ENCODE measurements at regions not wholly inside any gene's neighbourhood (a gene's known extent, or its start where the extent isn't known, plus 50 kb on each side); places are given as distances from the start of the nearest gene placed in this dataset.

GRCh38 chr16:5527817-5528216 lies 430.2 kb upstream of the EEF2KMT start:
- peaks cover 5% of the 10 kb centered on the region for H3K27me3 Mint-ChIP-seq
- H3K9me3 Mint-ChIP-seq = peaks cover 1% of the 10 kb centered on the region
- no peak overlapping the region for H3K4me3 Mint-ChIP-seq
- H3K27ac Mint-ChIP-seq = no peak overlapping the region
- no peaks in the 10 kb centered on the region for H3K36me3 Mint-ChIP-seq (ENCODE audit: low read depth)
- no peaks in the 10 kb centered on the region for H3K4me1 Mint-ChIP-seq
- ATAC-seq (replicated peaks) = no peak

- ATAC-seq (replicated peaks) = no peak
- no peaks in the 10 kb centered on the region for H3K36me3 Mint-ChIP-seq (ENCODE audit: low read depth)
- peaks cover 9% of the 10 kb centered on the region for H3K27me3 Mint-ChIP-seq
- H3K4me1 Mint-ChIP-seq = no peaks in the 10 kb centered on the region
- H3K4me3 Mint-ChIP-seq = no peak overlapping the region
- H3K27ac Mint-ChIP-seq = no peak overlapping the region
- no peaks in the 10 kb centered on the region for H3K9me3 Mint-ChIP-seq
Measured at GRCh38 chr16:5526826-5527225, 429.2 kb upstream of the EEF2KMT start.

GRCh38 chr16:5523829-5524228 lies 426.2 kb upstream of the EEF2KMT start:
- ATAC-seq (replicated peaks) = no peak
- Mint-ChIP-seq H3K36me3 (ENCODE audit: low read depth) (no peaks in the 10 kb centered on the region), H3K27ac (no peak overlapping the region), H3K27me3 (peaks cover 9% of the 10 kb centered on the region), H3K9me3 (peaks cover 6% of the 10 kb centered on the region), H3K4me3 (no peak overlapping the region), H3K4me1 (no peaks in the 10 kb centered on the region)

- Mint-ChIP-seq H3K27me3 (no peaks in the 10 kb centered on the region), H3K4me1 (no peaks in the 10 kb centered on the region), H3K9me3 (peaks cover 17% of the 10 kb centered on the region), H3K4me3 (no peak overlapping the region), H3K27ac (no peak overlapping the region), H3K36me3 (ENCODE audit: low read depth) (no peaks in the 10 kb centered on the region)
- ATAC-seq (replicated peaks) = no peak
Measured at GRCh38 chr16:5516115-5516514, 418.5 kb upstream of the EEF2KMT start.

GRCh38 chr16:5512014-5512413 lies 414.4 kb upstream of the EEF2KMT start:
- H3K4me3 Mint-ChIP-seq = no peak overlapping the region
- peaks cover 3% of the 10 kb centered on the region for H3K27me3 Mint-ChIP-seq
- no peaks in the 10 kb centered on the region for H3K36me3 Mint-ChIP-seq (ENCODE audit: low read depth)
- H3K9me3 Mint-ChIP-seq = peaks cover 11% of the 10 kb centered on the region
- no peaks in the 10 kb centered on the region for H3K4me1 Mint-ChIP-seq
- no peak for ATAC-seq (replicated peaks)
- H3K27ac Mint-ChIP-seq = no peak overlapping the region

- H3K36me3 Mint-ChIP-seq (ENCODE audit: low read depth) = no peaks in the 10 kb centered on the region
- H3K4me3 Mint-ChIP-seq = no peak overlapping the region
- no peaks in the 10 kb centered on the region for H3K4me1 Mint-ChIP-seq
- H3K27ac Mint-ChIP-seq = no peak overlapping the region
- peaks cover 10% of the 10 kb centered on the region for H3K27me3 Mint-ChIP-seq
- ATAC-seq (replicated peaks) = no peak
- peaks cover 6% of the 10 kb centered on the region for H3K9me3 Mint-ChIP-seq
Measured at GRCh38 chr16:5510819-5511370, 413.3 kb upstream of the EEF2KMT start.

- Mint-ChIP-seq H3K27ac (no peak overlapping the region), H3K36me3 (ENCODE audit: low read depth) (no peaks in the 10 kb centered on the region), H3K4me1 (no peaks in the 10 kb centered on the region), H3K4me3 (no peak overlapping the region), H3K27me3 (peaks cover 10% of the 10 kb centered on the region), H3K9me3 (peaks cover 6% of the 10 kb centered on the region)
- ATAC-seq (replicated peaks) = no peak
Measured at GRCh38 chr16:5509794-5510193, 412.2 kb upstream of the EEF2KMT start.

DNA sequence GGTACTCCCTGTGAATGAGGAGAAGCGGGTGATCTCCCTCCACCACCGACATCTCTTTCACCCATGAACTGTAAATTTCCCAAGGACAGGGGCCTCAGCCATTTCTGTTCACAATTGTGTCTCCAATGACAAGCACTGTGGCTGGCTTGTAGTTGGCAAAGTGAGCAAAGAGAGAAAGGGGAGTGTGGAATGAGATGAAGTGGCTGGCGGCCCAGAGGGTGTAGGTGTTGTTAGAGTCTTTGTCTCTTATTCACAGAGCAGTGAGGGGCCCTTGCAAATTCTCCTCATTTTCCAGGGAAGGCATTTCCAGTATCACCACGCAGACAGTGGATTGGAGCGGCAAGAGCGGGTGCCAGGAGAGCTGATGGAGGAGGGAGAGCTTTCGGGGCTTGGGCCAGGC lies 411.7 kb upstream of the EEF2KMT start:
- no peaks in the 10 kb centered on the region for H3K4me1 Mint-ChIP-seq

GRCh38 chr16:5508371-5508770 lies 410.8 kb upstream of the EEF2KMT start:
- peaks cover 10% of the 10 kb centered on the region for H3K27me3 Mint-ChIP-seq
- no peaks in the 10 kb centered on the region for H3K36me3 Mint-ChIP-seq (ENCODE audit: low read depth)
- no peak for ATAC-seq (replicated peaks)
- H3K27ac Mint-ChIP-seq = no peak overlapping the region
- H3K4me3 Mint-ChIP-seq = no peak overlapping the region
- H3K4me1 Mint-ChIP-seq = no peaks in the 10 kb centered on the region
- peaks cover 3% of the 10 kb centered on the region for H3K9me3 Mint-ChIP-seq

More for the DNA sequence above, 411.7 kb upstream of the EEF2KMT start:
- peaks cover 4% of the 10 kb centered on the region for H3K9me3 Mint-ChIP-seq
- no peak overlapping the region for H3K4me3 Mint-ChIP-seq
- peaks cover 10% of the 10 kb centered on the region for H3K27me3 Mint-ChIP-seq
- no peaks in the 10 kb centered on the region for H3K36me3 Mint-ChIP-seq (ENCODE audit: low read depth)
- no peak overlapping the region for H3K27ac Mint-ChIP-seq
- ATAC-seq (replicated peaks) = no peak

DNA sequence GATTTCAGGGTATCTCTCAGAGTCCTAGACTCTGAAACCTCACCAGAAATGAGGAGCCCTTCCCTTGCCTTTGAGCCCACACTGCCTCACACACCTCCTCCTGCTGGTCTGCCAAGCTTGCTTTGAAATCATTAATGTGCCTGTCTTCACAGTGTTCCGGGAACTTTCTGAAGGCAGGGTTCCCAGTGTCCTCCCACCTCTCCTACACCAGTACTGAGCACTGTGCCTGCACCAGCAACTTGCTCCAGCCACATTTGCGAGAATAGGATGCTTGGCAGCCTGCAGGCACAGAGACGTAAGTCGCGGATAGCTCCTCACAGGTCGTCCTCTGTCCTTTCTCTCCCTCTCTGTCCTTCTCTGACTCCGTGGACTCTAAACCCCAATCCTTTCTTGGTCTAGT lies 408.4 kb upstream of the EEF2KMT start:
- H3K27me3 Mint-ChIP-seq = peaks cover 10% of the 10 kb centered on the region

GRCh38 chr16:5505091-5505887 lies 407.7 kb upstream of the EEF2KMT start:
- H3K27me3 Mint-ChIP-seq = peaks cover 10% of the 10 kb centered on the region
- H3K36me3 Mint-ChIP-seq (ENCODE audit: low read depth) = no peaks in the 10 kb centered on the region
- H3K4me3 Mint-ChIP-seq = no peak overlapping the region
- no peak overlapping the region for H3K27ac Mint-ChIP-seq
- H3K4me1 Mint-ChIP-seq = no peaks in the 10 kb centered on the region
- no peaks in the 10 kb centered on the region for H3K9me3 Mint-ChIP-seq
- ATAC-seq (replicated peaks) = no peak

More for the DNA sequence above, 408.4 kb upstream of the EEF2KMT start:
- Mint-ChIP-seq H3K4me1 (no peaks in the 10 kb centered on the region), H3K4me3 (no peak overlapping the region), H3K9me3 (no peaks in the 10 kb centered on the region), H3K27ac (no peak overlapping the region), H3K36me3 (ENCODE audit: low read depth) (no peaks in the 10 kb centered on the region)
- ATAC-seq (replicated peaks) = no peak

- no peaks in the 10 kb centered on the region for H3K4me1 Mint-ChIP-seq
- no peaks in the 10 kb centered on the region for H3K36me3 Mint-ChIP-seq (ENCODE audit: low read depth)
- H3K4me3 Mint-ChIP-seq = no peak overlapping the region
- peaks cover 10% of the 10 kb centered on the region for H3K27me3 Mint-ChIP-seq
- H3K9me3 Mint-ChIP-seq = no peaks in the 10 kb centered on the region
- no peak for ATAC-seq (replicated peaks)
- no peak overlapping the region for H3K27ac Mint-ChIP-seq
Measured at GRCh38 chr16:5504064-5504781, 406.6 kb upstream of the EEF2KMT start.

DNA sequence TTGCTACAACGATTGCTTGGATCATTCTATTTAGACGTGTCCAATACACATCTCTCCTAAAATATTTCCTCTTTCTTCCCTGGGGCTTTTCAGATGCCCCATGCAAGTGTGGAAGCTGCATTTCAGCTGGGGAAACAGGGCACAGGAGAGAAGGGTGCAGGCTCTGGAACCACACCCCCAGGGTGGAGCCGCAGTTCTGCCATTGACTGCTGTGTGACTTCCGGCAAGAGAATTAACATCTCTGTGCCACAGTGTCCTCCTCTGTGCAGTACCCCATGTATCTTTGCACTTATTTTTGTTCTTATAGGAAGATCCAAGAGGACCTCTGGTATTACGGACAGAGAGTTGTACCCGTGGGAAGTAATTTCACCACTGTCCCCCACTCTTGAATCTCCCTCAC lies 405.3 kb upstream of the EEF2KMT start:
- Mint-ChIP-seq H3K27me3 (peaks cover 10% of the 10 kb centered on the region), H3K36me3 (ENCODE audit: low read depth) (no peaks in the 10 kb centered on the region), H3K4me1 (no peaks in the 10 kb centered on the region), H3K27ac (no peak overlapping the region), H3K4me3 (no peak overlapping the region), H3K9me3 (no peaks in the 10 kb centered on the region)
- no peak for ATAC-seq (replicated peaks)

- Mint-ChIP-seq H3K9me3 (no peaks in the 10 kb centered on the region), H3K4me1 (no peaks in the 10 kb centered on the region), H3K27ac (no peak overlapping the region), H3K27me3 (peaks cover 10% of the 10 kb centered on the region), H3K36me3 (ENCODE audit: low read depth) (no peaks in the 10 kb centered on the region), H3K4me3 (no peak overlapping the region)
- ATAC-seq (replicated peaks) = no peak
Measured at GRCh38 chr16:5502467-5502869, 404.9 kb upstream of the EEF2KMT start.

GRCh38 chr16:5500526-5500925 lies 402.9 kb upstream of the EEF2KMT start:
- no peaks in the 10 kb centered on the region for H3K36me3 Mint-ChIP-seq (ENCODE audit: low read depth)
- H3K4me1 Mint-ChIP-seq = no peaks in the 10 kb centered on the region
- ATAC-seq (replicated peaks) = no peak
- no peak overlapping the region for H3K4me3 Mint-ChIP-seq
- H3K27me3 Mint-ChIP-seq = peaks cover 3% of the 10 kb centered on the region
- no peaks in the 10 kb centered on the region for H3K9me3 Mint-ChIP-seq
- no peak overlapping the region for H3K27ac Mint-ChIP-seq
